ENCODE measurements at regions not wholly inside any gene's neighbourhood (a gene's known extent, or its start where the extent isn't known, plus 50 kb on each side); places are given as distances from the start of the nearest gene placed in this dataset.
"Not testable (repeated sequence)": the region's sequence is repeated elsewhere in the genome, so short reads cannot be mapped to it uniquely, and the experiment has no call there.

- no peak for DNase-seq
Measured at GRCh38 chr11:81966340-81966739, 767.3 kb downstream of the FAM181B start.

GRCh38 chr11:81963018-81963417 is 770.6 kb downstream of the FAM181B start:
- DNase-seq, result no peak

- no peak for DNase-seq
Measured at GRCh38 chr11:81960443-81960842, 773.2 kb downstream of the FAM181B start.

- no peak for DNase-seq
Measured at GRCh38 chr11:81959341-81959740, 774.3 kb downstream of the FAM181B start.

GRCh38 chr11:81954301-81954700 is 779.4 kb downstream of the FAM181B start:
- not testable (repeated sequence) for DNase-seq

- no peak for DNase-seq
Measured at GRCh38 chr11:81946831-81947230, 786.8 kb downstream of the FAM181B start.

GRCh38 chr11:81942646-81943045 is 791.0 kb downstream of the FAM181B start:
- no peak for DNase-seq

- no peak for DNase-seq
Measured at GRCh38 chr11:81941998-81942397, 791.7 kb downstream of the FAM181B start.

GRCh38 chr11:81932303-81932702 is 801.4 kb downstream of the FAM181B start:
- DNase-seq, result no peak

GRCh38 chr11:81920205-81920604 is 813.5 kb downstream of the FAM181B start:
- DNase-seq, result no peak

- no peak for DNase-seq
Measured at GRCh38 chr11:81916451-81916850, 817.2 kb downstream of the FAM181B start.

- DNase-seq, result no peak
Measured at GRCh38 chr11:81915045-81915444, 818.6 kb downstream of the FAM181B start.

- no peak for DNase-seq
Measured at GRCh38 chr11:81913793-81914192, 819.9 kb downstream of the FAM181B start.

GRCh38 chr11:81907996-81908395 is 825.7 kb downstream of the FAM181B start:
- DNase-seq, result no peak

- no peak for DNase-seq
Measured at GRCh38 chr11:81899156-81899555, 834.5 kb downstream of the FAM181B start.

- DNase-seq, result no peak
Measured at GRCh38 chr11:81897639-81898038, 836.0 kb downstream of the FAM181B start.

GRCh38 chr11:81895258-81895657 is 838.4 kb downstream of the FAM181B start:
- no peak for DNase-seq

- DNase-seq, result no peak
Measured at GRCh38 chr11:81892770-81893635, 840.7 kb downstream of the FAM181B start.

GRCh38 chr11:81888391-81888790 is 845.3 kb downstream of the FAM181B start:
- no peak for DNase-seq

- no peak for DNase-seq
Measured at GRCh38 chr11:81887671-81888070, 846.0 kb downstream of the FAM181B start.

GRCh38 chr11:81886406-81887075 is 847.1 kb downstream of the FAM181B start:
- no peak for DNase-seq

GRCh38 chr11:81874635-81875034 is 859.0 kb downstream of the FAM181B start:
- no peak for DNase-seq

- DNase-seq, result no peak
Measured at GRCh38 chr11:81870815-81871214, 862.8 kb downstream of the FAM181B start.

- DNase-seq, result no peak
Measured at GRCh38 chr11:81870066-81870412, 863.6 kb downstream of the FAM181B start.
